ENCODE measurements at regions not wholly inside any gene's neighbourhood (a gene's known extent, or its start where the extent isn't known, plus 50 kb on each side); places are given as distances from the start of the nearest gene placed in this dataset.

DNA sequence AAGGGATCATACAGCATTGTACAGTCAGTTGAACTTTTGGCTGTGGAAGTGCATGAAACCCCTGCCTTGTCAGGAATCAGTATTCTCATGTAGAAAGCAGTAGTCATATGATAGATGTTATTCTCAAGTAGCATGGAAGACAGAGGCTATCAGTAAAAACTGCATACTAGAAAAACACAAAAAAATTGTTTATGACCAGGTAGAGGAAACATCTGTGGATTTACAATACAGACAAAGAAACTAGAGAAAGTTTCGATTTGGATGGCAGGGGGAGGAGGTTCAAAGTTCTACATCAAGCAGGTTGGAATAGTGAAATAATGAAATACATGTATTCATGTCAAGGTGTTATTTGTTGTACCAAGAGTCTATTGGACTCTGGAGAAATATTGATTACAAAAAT, 212.3 kb upstream of the DDI1 start:
- Mint-ChIP-seq H3K4me3 (no peak overlapping the region), H3K9me3 (peaks cover 0 to 9% (median 6%) of the 10 kb centered on the region in 7 donors), H3K36me3 (no peaks in the 10 kb centered on the region), H3K27me3 (ENCODE audit: low read depth in 3 of 3) (peaks cover 0 to 1% (median 0%) of the 10 kb centered on the region in 3 donors), H3K27ac (no peak overlapping the region), H3K4me1 (no peaks in the 10 kb centered on the region)
- H3K79me2 ChIP-seq (ENCODE audit: insufficient read depth, low read length), result no peaks in the 10 kb centered on the region
- H3K4me1 ChIP-seq (ENCODE audit: control insufficient read depth in 1 of 2, insufficient read depth in 2 of 2, low read length in 2 of 2), result no peaks in the 10 kb centered on the region
- TF ChIP-seq, protein P1, sequence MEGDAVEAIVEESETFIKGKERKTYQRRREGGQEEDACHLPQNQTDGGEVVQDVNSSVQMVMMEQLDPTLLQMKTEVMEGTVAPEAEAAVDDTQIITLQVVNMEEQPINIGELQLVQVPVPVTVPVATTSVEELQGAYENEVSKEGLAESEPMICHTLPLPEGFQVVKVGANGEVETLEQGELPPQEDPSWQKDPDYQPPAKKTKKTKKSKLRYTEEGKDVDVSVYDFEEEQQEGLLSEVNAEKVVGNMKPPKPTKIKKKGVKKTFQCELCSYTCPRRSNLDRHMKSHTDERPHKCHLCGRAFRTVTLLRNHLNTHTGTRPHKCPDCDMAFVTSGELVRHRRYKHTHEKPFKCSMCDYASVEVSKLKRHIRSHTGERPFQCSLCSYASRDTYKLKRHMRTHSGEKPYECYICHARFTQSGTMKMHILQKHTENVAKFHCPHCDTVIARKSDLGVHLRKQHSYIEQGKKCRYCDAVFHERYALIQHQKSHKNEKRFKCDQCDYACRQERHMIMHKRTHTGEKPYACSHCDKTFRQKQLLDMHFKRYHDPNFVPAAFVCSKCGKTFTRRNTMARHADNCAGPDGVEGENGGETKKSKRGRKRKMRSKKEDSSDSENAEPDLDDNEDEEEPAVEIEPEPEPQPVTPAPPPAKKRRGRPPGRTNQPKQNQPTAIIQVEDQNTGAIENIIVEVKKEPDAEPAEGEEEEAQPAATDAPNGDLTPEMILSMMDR (IDR thresholded peaks at IDR 0.05), result no peak
- peaks cover 4 to 8% of the 10 kb centered on the region in 2 donors for H3K9me3 ChIP-seq (replicated peaks in 1 of 2; ENCODE audit: control insufficient read depth in 1 of 2, insufficient read depth in 1 of 2, low read length in 2 of 2)
- H3K4me3 ChIP-seq (replicated peaks in 1 of 3; ENCODE audit: low read depth in 2 of 3, low read length in 3 of 3), result no peak overlapping the region
- DNase-seq, result no peak
- intact Hi-C loops (cut with micrococcal nuclease), result no loop called here
- WGBS (ENCODE audit: insufficient coverage), result no CpG with 5 or more reads among the region's 1 CpG
- no peaks in the 10 kb centered on the region for H4K20me1 ChIP-seq (ENCODE audit: insufficient read depth, low read length)
- H3K4me2 ChIP-seq (replicated peaks; ENCODE audit: extremely low read depth, low read length, poor library complexity, severe bottlenecking), result no peak overlapping the region
- no peak overlapping the region for H3K9ac ChIP-seq (ENCODE audit: insufficient read depth, low read length, poor library complexity, severe bottlenecking)
- no peak overlapping the region for H3K27ac ChIP-seq (ENCODE audit: low read depth in 1 of 2, low read length in 2 of 2)
- H3K27me3 ChIP-seq (ENCODE audit: control insufficient read depth in 2 of 2, insufficient read depth in 2 of 2, low read length in 2 of 2), result no peaks in the 10 kb centered on the region
- no peak overlapping the region for H2AFZ ChIP-seq (ENCODE audit: insufficient read depth, low read depth, low read length, poor library complexity, severe bottlenecking)
- no peaks in the 10 kb centered on the region for H3K36me3 ChIP-seq (replicated peaks in 1 of 2; ENCODE audit: control insufficient read depth in 1 of 2, insufficient read depth in 2 of 2, low read length in 2 of 2)

DNA sequence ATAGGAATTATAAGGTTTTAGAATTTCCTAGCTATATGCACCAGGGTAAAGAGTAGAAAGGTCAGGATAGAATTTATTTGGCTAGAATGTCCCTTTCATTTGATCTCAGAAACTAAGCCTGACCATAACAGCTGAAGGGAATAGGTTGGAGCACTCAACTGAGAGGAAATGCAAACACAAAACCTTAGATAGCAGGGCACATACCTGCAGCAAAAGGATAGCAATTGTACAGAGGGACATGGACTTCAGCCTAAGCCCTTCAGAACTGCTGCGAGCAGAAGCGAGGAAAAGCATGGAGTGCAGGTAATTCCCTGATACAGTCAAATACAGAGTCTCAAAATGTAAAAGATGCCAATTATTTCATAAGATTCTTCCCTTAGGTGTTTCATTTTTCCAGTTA, 211.0 kb upstream of the DDI1 start:
- DNase-seq, result no peak
- Histone ChIP-seq H3K79me2 (ENCODE audit: insufficient read depth, low read length) (no peaks in the 10 kb centered on the region), H4K20me1 (ENCODE audit: insufficient read depth, low read length) (no peaks in the 10 kb centered on the region), H3K4me2 (replicated peaks; ENCODE audit: extremely low read depth, low read length, poor library complexity, severe bottlenecking) (no peak overlapping the region), H2AFZ (ENCODE audit: insufficient read depth, low read depth, low read length, poor library complexity, severe bottlenecking) (no peak overlapping the region), H3K4me3 (replicated peaks in 1 of 3; ENCODE audit: low read depth in 2 of 3, low read length in 3 of 3) (no peak overlapping the region), H3K36me3 (replicated peaks in 1 of 2; ENCODE audit: control insufficient read depth in 1 of 2, insufficient read depth in 2 of 2, low read length in 2 of 2) (no peaks in the 10 kb centered on the region), H3K27ac (ENCODE audit: low read depth in 1 of 2, low read length in 2 of 2) (no peak overlapping the region), H3K4me1 (ENCODE audit: control insufficient read depth in 1 of 2, insufficient read depth in 2 of 2, low read length in 2 of 2) (no peaks in the 10 kb centered on the region), H3K27me3 (ENCODE audit: control insufficient read depth in 2 of 2, insufficient read depth in 2 of 2, low read length in 2 of 2) (no peaks in the 10 kb centered on the region), H3K9ac (ENCODE audit: insufficient read depth, low read length, poor library complexity, severe bottlenecking) (no peak overlapping the region), H3K9me3 (replicated peaks in 1 of 2; ENCODE audit: control insufficient read depth in 1 of 2, insufficient read depth in 1 of 2, low read length in 2 of 2) (peaks cover 4 to 6% of the 10 kb centered on the region in 2 donors)
- intact Hi-C loops (cut with micrococcal nuclease), result no loop called here
- Mint-ChIP-seq H3K36me3 (no peaks in the 10 kb centered on the region), H3K4me3 (no peak overlapping the region), H3K27me3 (ENCODE audit: low read depth in 3 of 3) (no peaks in the 10 kb centered on the region), H3K4me1 (no peaks in the 10 kb centered on the region), H3K27ac (no peak overlapping the region), H3K9me3 (peaks cover 0 to 6% (median 4%) of the 10 kb centered on the region in 7 donors)
- WGBS (ENCODE audit: insufficient coverage), result no CpG with 5 or more reads among the region's 2 CpGs
- TF ChIP-seq, protein P1 (IDR thresholded peaks at IDR 0.05), result no peak
